H54 (cell line): ENCODE measurements at regions not wholly inside any gene's neighbourhood (a gene's known extent, or its start where the extent isn't known, plus 50 kb on each side); places are given as distances from the start of the nearest gene placed in this dataset.

ENCODE experiments used
- DNase-seq: peaks from one replicate; pipeline ENCODE4 v3.0.0; 2011; ENCODE audit warnings: low spot score, mixed read lengths; ENCODE audit not compliant: insufficient read length
- FAIRE-seq: peaks from 3 replicates; lab custom pipeline; 2011; peaks lifted over from hg19 to GRCh38; lab: Jason Lieb, UNC
- POLR2A ChIP-seq: IDR thresholded peaks from 2 replicates; pipeline ENCODE4 v1.6.1; 2011; ENCODE audit warnings: low read depth, mild to moderate bottlenecking, low read length

DNA sequence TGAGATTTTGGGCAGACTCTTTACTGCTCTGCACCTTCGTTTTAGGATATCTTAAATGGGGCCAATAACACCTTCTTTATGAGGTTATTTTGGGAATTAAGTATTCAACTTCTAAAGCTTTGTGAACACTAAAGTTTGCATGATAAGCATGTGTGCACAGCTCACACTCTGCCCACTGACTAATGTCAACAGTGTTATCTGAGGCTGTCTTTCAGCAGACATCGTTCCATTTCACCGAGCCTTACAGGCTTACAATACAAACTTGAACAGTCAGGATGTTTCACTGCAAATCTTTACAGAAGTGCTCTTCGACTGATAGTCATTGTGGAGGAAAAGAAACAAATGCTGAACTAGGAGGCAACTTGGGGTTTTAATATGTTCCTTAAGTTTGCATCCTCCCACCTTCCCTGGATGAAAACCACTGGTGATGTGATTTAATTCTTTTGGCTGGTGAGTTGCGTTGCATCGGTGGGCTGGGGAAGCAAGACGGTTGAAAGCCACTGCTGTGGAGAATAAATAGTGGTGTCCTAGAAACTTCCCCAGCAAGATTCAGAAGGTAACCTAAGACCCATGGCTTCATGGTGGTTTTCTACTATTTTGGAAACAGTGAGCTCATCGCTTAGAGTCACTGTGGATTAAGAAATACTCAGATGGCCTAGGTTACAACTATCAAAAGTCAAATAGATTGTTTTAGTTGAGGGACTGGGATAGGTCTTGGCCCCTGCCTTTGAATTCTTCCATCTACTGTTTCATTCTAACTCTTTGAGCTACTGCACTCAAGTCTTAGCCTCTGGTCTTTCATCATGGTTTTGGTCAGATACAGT is 167.2 kb upstream of the MAP3K7 start:
- DNase-seq (no peak), FAIRE-seq (no peak)
- TF ChIP-seq POLR2A = no peak

DNA sequence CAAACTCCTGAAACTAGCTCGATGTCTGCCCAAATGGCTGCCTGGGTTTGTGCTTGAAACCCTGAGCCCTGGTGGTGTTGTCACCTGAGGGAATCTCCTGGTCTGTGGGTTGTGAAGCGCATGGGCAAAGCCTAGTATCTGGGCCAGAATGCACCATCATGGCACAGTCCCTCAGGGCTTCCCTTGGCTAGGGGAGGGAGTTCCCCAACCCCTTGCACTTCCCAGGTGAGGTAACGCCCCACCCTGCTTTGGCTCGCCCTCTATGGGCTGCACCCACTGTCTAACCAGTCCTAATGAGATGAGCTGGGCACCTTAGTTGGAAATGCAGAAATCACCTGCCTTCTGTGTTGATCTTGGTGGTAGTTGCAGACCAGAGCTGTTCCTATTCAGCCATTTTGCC is 152.9 kb upstream of the MAP3K7 start:
- no peak for DNase-seq
- no peak for FAIRE-seq

DNA sequence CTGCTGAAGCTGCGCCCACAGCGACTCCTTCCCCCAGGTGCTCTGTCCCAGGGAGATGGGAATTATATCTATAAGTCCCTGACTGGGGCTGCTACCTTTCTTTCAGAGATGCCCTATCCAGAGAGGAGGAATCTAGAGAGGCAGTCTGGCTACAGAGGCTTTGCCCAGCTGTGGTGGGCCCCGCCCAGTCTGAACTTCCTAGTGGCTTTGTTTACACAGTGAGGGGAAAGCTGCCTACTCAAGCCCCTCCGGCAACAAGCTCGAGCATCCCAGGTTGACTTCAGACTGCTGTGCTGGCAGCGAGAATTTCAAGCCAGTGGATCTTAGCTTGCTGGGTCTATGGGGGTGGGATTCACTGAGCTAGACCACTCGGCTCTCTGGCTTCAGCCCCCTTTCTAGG is 152.5 kb upstream of the MAP3K7 start:
- DNase-seq (no peak), FAIRE-seq (no peak)
- no peak for TF ChIP-seq POLR2A

More for the DNA sequence above, 152.9 kb upstream of the MAP3K7 start:
- TF ChIP-seq POLR2A = no peak

DNA sequence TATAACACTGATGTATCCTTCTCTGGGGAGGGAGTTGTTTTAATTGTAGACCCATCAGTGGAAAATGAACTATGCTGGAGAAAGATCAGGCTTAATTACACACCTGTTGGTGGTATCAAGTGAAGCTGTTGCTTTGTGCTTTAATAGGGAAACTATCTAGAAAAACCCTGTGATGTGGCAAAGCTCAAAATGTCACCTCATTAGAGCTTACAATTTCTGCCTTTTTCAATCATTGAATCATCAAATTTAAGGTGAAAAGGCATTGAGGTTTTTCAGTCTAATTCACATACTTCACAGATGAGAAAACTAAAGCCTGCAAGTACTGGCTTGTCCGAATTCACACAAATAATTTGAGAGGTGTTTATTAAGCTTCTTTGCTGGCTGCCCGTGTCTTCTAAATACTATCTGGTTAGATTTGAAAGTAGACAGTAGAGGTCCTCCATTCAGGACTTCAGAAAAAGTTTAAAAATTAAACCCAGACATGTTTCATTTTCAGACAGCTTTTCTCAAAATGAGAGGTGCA is 143.3 kb upstream of the MAP3K7 start:
- DNase-seq (no peak), FAIRE-seq (no peak)
- no peak for TF ChIP-seq POLR2A

DNA sequence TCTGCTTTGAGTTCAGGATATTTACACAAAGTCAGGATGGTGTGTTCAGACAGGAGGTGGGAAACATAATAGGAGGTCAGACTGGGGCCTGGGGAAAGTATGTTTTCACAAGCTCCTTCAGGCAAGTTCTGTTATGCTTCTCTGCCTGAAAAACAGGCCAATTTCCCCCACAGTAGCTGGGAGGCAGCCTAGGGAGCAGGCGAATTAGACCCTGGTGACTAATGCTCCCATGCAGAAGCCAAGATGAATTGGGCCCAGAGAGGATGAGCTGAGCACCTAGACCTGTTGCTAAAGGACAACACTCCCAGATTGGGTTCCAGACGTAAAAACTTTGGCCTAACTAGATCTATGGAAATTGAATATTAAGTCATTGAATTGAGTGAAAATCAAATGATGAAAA is 142.2 kb upstream of the MAP3K7 start:
- no peak for FAIRE-seq
- no peak for DNase-seq
- TF ChIP-seq POLR2A = no peak

DNA sequence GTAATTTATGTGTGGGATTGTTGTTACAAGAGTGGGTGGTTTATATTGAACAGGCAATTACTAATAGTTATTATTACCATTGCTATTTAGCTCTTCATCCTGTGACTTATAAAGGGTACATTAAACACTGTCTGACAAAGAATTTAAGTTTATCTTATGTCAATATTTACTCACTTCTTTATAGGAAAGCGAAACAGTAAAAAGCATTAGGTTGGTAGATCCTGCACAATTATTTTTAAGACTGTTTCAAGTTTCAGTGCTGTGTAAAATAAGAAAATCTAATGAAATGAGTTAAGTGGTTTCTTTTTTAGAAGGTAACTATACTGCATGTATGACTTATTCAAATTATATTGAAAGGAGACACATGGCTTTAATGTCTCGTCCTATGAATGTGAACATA is 135.8 kb upstream of the MAP3K7 start:
- FAIRE-seq (no peak), DNase-seq (no peak)
- TF ChIP-seq POLR2A = no peak

DNA sequence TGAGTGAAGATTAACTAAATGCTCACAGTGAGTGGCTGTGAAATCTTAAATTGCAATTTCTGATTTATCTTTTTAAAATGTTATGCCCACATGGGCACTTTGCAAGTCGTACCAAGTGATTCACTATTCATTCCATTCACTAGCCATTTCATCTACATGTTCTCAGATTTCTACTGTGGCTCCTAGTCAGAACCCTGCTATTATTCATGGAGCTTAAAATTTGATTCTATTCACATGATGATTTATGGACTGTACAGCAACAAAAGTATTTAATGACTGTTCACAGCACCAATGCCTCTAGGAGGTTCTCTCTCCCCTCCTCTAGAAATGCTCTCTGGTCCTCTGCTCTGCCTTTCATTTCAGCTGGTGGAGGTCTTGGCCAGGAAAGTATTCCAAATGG is 133.5 kb upstream of the MAP3K7 start:
- no peak for TF ChIP-seq POLR2A
- FAIRE-seq (no peak), DNase-seq (no peak)

DNA sequence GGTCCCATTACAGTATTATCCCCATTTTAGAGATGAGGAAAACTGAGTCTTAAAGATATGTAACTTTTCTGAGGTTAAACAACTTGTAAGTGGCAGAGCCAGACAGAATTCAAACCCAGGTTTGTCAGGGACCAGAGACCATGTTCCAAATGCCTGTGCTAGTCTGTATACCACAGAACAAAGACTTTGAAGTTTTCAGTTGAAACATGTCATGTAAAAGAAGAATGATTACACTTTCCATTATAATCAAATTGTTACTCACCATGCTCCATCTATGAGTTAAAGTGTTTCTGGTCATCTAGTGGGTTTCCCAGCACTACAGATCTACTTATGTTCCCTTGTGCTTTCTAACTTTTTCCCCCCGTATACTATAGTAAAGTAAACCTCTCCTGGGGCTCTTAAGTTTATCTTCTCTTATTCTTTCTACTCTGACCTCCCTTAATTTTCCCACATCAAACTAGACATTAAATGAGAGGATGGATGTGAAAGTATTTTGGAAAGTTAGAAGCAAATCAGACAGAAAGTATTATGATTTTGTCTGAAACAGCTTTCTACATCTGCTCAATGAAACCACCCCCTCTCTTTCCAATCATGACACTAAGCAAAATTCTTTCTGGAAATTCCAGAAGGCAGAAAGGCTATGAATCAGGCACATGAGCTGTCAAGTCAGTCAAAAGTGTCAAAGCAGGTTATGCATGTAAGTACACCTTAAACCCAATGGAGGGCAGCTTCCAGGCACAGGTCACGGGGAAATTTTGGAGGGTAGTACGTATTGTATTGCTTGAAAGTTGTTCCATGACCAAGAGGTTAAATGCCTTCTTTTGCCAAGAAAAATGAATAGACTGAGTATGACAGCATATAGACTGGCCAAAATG is 132.7 kb upstream of the MAP3K7 start:
- DNase-seq (no peak), FAIRE-seq (no peak)
- no peak for TF ChIP-seq POLR2A

DNA sequence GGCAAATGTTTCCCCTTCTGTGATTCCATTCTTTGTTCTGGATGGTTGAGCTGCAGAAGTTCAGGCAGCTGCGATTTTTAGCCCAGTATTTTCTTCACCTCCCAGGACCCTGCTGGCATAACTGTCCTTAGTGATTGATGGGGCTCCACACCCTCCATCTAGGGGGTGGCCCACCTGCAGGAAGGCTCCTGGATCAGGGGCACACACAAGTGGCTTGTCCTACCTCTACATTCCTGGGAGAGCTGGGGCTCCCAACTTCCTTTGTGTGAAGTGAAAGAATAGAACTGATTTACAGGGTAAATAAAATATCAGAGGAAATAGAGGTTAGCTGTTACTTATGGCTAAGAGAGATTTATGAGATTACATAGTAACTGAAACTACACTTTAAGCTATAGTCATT is 129.5 kb upstream of the MAP3K7 start:
- FAIRE-seq (no peak), DNase-seq (no peak)

DNA sequence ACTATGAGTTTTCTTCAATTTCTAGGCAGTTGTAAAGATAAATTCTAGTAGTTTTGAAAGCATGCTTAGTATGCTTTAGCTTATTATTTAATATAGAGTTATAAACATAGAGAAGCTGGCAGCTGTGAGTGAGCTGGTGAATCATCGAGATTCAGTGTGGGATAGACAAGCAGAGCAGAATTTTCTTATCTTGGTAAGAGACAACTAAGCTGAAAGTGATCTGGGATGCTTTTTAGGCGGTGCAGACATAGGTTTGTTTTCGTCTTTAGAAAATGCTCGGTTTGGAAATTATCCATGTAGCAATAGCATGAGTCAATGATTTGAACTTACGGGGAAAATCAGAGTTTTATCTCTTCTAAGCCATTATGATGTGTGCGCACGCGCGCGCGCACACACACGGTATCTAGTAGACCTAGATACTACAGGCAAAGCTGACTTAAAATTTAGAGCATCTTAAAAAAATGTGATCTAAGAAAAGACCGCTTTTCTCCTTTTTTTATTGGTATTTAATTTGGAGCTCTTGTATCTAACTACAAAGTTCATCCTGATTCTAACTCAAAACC is 128.3 kb upstream of the MAP3K7 start:
- DNase-seq (no peak), FAIRE-seq (no peak)
- no peak for TF ChIP-seq POLR2A

More for the DNA sequence above, 129.5 kb upstream of the MAP3K7 start:
- no peak for TF ChIP-seq POLR2A

DNA sequence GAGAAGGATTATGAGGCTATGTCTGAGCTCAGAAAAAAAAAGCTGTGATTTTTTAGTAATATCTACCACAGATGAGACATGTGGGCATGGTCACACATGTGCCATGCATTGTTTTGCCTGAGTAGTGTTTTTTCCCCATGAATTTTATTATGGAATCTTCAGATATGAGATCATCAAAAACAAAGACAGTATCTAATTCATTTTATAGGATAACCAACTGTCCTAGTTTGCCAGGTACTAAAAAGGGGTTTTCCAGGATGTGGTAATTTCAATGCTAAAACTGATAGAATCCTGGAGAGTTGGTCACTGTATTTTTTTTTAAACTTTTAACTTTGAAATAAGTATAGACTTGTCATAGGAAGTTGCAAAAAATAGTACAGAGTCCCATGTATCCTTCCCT is 127.4 kb upstream of the MAP3K7 start:
- FAIRE-seq (no peak), DNase-seq (no peak)
- TF ChIP-seq POLR2A = no peak

DNA sequence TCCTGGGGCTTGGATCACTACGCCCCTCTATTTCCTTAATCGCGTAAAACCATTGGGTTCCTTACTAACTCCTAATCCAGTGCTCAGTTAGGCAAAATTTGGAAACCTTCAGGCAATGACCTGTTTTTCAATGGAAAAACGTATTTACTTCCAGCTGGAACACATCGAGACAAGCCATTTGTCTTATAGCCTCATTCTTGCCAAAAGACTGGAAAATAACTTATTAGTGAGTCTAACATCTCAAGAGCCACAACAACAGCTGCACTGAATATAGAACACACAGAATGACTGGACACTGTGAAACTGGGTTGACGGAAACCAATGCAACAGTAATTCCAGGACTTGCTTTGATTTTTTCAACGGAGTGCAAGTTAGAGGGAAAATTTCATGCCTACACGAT is 125.2 kb upstream of the MAP3K7 start:
- FAIRE-seq = no peak
- TF ChIP-seq POLR2A = no peak

DNA sequence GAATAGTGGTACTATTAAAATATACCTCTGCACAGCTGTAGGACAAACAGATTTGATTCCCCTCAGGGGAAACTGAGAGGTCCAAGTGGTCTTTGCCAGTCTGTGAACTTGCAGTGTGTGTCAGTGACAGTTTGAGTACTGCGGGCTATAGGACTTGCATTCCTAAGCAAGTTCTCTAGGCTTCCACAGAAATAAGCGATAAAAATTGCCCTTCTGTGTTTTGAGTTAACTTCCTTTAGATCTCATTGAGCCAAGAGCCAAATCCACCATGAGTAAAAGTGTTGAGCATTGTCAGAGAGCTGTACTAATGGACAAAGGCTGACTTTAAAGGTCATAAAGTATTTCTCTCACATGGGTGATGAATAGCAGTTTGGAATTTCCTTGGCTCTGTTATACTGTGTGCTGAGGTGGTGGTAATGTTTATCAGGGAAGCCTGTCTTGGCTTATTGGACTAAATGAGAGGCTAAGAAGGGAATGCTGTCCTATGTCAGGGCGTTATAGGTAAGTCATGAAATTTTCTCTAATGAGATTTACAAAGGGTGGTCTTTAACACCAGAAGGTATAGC is 122.6 kb upstream of the MAP3K7 start:
- FAIRE-seq (no peak), DNase-seq (no peak)
- TF ChIP-seq POLR2A = no peak

More for the DNA sequence above, 125.2 kb upstream of the MAP3K7 start:
- no peak for DNase-seq
